HT-29 (cell line): ENCODE measurements at regions not wholly inside any gene's neighbourhood (a gene's known extent, or its start where the extent isn't known, plus 50 kb on each side); places are given as distances from the start of the nearest gene placed in this dataset.
"Not testable (repeated sequence)": the region's sequence is repeated elsewhere in the genome, so short reads cannot be mapped to it uniquely, and the experiment has no call there.

ENCODE experiments used
- DNase-seq: peaks from one replicate; pipeline ENCODE4 v3.0.0-alpha.2; 2015; ENCODE audit warnings: low spot score

- DNase-seq = no peak
Observed at GRCh38 chr9:72471096-72471495, 50.3 kb upstream of the TMC1 start.

GRCh38 chr9:72467766-72468738, 53.4 kb upstream of the TMC1 start:
- DNase-seq = no peak

DNA sequence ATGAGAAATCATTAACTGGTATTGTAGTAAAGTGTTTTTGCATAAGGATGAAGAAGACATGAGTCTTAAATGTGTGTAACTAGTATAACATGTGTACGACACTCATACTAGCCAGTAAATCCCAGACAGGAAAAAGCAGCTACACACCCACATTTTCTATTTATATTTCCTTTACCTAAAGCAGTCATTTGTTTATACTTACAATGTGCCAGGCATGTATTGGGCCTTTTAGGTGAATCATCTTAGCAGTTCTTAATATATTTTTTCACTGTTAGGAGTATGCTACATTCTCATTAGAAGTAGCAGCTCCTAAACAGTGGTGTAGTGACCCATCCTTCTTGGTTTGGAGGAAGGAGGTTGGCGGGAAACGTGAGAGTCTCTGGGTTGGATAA, 55.8 kb upstream of the TMC1 start:
- no peak for DNase-seq

DNA sequence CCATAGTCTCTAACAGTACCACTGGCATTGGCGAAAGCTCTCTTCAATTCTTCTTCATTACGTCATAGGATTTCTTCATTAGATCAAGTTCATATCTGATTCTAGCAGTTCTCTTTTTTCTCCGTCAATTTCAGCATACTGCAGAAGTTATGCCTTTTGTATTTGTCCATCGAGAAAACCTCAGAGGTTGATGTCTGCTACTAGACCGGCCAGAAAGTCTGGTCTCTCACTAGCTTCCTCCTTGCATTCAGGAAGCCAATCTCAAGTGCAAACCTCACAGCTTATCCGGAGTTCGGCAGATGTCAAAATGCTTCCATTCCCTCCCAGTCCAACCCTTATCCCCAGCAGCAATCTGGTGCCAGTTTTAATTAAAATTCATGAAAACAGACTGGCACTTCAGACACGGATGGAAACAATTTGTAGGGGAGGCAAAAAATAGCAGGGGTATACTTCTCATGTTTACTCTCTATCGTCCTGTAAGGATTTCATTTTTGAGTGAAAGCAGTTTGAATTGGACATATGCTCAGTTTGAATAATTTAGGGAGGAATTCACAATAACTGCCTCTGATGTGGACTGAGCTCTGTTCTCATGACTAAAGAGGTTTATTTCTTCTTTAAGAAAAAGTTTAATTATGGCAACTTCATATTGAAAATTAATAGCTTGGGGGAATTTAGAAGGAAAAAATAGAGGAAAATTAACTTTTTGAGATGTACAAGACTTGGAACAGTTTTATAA, 56.4 kb upstream of the TMC1 start:
- DNase-seq = no peak

DNA sequence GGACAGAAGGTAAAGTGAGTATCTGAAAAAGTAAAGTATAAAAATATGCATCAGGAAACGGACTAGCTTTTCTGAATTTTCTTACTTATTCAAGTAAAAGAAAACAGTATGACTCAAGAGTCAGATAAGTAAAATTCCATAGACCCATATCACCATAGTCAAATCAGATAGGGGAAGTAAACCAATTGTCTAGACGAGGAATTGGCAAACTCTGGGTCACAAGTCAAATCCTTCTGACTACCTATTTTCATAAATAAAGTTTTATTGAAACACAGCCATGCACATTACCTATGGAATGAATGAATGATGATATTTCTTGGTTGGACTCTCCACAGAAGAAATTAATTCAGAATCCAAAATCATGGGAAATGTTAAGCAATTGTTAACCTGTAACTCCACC, 59.1 kb upstream of the TMC1 start:
- DNase-seq = peak; percentile 20

DNA sequence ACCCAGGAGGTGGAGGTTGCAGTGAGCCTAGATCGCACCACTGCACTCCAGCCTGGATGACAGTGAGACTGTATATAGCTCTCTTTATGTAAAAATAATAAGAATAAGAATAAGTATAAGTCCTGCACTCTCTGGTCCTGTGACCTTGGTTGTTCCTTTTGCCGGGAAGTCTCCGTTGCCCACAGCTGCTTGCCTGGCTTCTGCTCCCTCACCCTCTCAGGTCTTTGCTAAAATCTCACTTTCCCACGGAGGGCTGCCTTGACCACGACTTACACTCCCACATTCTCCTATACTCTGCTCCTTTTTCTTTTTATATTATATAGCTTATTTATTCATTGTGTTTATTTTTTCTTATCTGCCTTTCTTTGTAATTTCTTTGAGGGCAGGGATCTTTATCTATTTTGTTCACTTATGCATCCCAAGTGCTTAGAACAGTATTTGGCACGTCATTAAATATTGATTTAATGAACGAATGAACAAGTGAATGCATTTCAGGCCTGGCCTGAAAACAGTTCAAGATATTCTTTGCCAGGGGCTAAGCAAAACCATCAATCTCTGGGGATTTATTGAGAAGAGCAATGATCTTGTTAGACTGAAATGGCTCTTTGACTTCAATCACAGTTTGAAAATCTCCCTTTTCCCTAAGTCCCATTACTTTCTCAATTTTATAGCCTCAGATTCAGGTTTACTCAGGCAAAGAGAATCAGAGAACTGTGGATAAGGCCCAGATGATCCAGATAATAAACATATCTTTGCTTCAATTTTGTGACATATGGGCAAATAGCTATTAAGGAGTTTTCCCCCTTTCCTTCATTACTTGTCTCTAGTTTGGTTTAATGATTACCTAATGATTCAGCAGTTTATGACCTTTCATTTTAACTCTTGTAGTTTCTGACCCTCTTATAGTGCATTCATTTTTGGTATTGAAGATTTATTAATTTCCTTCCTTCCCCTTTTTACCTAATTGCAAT, 60.8 kb upstream of the TMC1 start:
- DNase-seq = peak; percentile 79

DNA sequence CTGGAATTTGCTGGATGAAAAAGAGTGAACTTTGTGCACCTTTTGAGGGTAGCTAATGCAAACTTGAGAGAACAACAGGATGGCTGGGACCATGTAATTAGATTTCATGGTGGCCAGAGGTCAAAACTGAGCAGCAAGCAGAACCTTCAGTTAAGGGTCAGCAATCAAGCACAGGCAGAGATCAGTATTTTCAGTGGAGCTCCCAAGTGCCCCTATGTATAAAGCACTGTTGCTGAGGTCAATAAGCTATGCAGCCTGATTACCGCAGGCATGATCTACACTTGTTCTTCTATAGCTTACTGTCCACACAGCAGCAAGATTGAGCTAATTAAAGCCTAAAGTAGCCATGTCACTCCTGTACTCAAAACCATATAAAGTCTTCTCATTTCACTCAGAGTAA, 62.1 kb upstream of the TMC1 start:
- no peak for DNase-seq

GRCh38 chr9:72458153-72458552, 63.3 kb upstream of the TMC1 start:
- DNase-seq = no peak

DNA sequence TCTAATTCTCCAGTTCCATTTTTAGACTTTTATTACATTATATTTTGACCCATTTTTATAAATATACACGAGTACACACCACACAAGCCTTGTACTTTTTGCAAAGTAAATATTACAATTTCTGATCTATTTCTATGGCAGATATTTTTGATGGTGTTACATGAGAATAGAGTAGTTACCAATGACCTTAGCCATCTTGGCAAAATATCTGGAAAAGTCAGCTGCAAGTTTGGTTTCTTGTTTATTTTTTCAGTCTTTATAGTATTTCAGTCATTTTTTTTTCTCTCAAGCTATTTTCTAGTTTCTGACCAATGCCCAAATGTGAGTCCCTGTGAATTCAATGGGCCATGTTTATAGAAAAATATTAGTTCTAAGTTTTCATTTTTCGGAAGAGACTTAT, 64.0 kb upstream of the TMC1 start:
- DNase-seq = no peak

- peak; percentile 54 for DNase-seq
Observed at GRCh38 chr9:72454871-72455491, 66.4 kb upstream of the TMC1 start.

DNA sequence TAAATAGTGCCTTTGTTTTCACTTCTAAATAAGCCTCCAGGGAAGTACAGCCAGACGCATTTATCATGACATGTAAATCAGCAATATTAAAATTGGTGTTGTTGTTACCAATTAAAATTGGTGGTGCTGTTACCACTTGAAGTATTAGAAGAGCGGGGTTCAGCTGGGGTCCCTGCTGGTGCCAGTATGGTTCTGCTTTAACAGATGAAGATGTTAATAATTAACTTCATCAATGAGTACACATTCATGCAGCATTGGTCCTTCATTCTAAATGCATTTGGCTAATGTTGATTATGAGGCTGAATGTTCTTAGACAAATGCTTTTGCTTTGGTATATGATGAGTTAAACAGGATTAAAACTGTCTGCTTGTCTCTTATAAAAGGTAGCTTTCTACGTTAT, 67.6 kb upstream of the TMC1 start:
- DNase-seq = peak; percentile 46

- DNase-seq = not testable (repeated sequence)
Observed at GRCh38 chr9:72446241-72446640, 75.2 kb upstream of the TMC1 start.

- DNase-seq = no peak
Observed at GRCh38 chr9:72445306-72445995, 76.0 kb upstream of the TMC1 start.

DNA sequence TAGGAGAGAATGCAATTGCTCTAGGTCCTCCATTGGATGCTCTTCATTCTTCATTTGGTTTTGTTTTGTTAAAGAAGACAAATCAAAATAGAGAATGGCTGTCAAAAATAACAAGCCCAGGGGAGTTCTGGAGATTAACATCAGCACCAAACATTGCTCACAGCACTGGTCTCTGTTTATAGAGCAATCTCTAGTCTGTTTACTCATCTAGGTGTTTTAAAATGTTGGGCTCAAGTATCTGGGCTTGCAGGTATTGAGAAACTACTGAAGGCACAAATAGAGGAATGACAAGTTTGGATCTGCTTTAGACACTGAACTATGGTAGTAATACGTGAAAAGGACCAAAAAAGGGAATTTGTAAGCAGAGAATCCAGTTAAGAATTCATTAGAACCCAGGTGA, 77.0 kb upstream of the TMC1 start:
- DNase-seq = peak; percentile 21

DNA sequence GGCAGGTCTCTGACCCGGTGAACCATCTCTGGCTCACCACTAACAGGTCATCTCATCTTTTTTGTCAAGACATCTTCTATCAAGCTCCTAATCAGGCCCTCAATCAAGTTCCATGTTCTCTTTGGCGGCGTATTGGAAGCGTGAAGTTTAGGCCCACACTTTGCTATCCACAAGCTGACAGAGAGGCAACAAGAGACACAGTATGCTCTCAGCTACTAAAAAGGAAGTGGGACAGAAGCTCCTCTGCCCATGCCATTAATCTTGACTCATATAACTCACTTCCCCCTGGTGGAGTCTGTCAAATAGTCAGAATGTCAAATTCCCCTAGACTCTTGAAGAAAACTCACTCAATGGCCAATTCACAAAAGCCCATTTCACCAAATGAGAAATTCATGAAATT, 77.6 kb upstream of the TMC1 start:
- DNase-seq = peak; percentile 52

DNA sequence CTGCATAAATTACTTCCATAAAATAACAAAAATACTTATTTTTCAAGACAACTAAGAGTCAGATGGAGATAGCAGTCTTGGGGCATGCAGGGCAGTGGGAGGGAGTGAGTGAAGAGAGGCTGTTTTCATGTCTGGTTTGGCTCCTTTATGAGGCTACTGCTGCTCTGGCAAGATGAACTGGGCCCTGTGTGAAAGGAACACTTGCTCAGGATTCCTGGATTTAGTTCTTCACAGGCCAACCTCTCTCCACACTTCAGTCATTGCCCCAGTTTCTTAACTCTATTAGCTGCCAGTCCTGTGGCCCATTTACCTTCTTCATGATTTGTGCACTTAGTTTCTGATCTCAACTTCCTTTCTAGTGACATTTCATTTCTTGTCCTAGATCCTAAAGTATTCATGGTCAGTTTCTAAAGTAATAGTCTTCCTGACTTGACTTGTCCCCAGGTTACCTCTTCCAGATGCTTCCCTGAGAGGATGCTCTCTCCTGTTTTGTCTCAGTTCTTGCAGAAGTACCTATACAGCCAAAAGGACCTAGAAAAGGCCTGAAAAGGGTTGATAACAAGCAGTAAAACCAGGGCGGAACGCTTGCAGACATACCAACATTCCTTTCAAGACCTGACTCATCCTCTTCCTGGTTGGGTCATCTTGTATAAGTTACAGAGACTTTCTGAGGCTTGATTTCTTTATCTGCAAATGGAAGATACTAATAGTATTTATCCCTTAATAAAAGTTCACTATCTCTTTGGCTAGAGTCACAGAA, 77.0 kb upstream of the ZFAND5 start:
- DNase-seq = peak; percentile 60

DNA sequence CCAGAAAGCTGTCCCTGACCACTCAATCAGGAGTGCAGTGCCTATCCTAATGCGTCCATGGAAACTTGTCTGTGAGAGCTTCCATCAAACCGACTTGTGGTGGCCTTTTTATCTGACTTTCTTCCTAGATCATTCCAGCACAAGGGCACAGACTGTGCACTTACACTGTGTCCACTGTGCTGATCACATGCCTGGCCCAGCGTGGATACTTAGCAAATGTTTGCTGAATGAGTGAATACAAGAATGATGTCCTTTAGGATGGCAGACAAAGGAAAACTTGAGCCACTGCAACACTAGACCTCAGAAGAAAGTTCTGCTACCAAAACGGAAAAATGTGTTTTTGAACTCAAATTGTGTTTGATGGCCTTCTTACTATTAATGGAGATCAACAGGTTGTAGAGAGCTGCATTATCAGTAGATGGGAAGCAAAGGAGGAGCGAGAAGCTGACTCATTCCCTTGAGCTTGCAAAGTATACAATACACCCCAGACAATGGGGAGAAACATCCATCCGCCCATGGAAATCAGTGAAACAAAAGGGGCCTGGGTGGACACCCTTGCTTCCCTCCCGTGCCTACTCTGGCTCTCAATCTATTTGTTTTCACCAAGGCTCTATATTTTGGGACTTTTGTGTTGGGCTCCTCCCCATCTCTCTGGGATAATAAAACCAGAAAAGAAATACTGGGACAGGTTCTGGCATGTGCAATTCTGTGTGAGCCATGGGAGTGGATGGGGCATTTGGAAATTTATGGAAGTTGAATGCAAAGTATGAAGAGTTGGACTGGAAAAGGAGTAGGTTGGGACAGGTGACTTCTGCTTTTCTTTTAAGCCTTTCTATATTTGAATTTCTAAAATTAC, 76.2 kb upstream of the ZFAND5 start:
- peak; percentile 31 for DNase-seq

GRCh38 chr9:72440378-72440777, 75.4 kb upstream of the ZFAND5 start:
- DNase-seq = no peak
